HG03103 (cell line): ENCODE measurements at regions not wholly inside any gene's neighbourhood (a gene's known extent, or its start where the extent isn't known, plus 50 kb on each side); places are given as distances from the start of the nearest gene placed in this dataset.
"Not testable (repeated sequence)": the region's sequence is repeated elsewhere in the genome, so short reads cannot be mapped to it uniquely, and the experiment has no call there.

Experiments
- ATAC-seq: cut with Tn5 transposase; IDR thresholded peaks from one replicate; pipeline ENCODE4 v1.9.1; 2021; ENCODE audit warnings: low read depth; ENCODE audit not compliant: unreplicated experiment

- no peak for ATAC-seq
Measured at GRCh38 chr6:140538926-140539325, 1164.5 kb upstream of the CITED2 start.

- no peak for ATAC-seq
Measured at GRCh38 chr6:140537834-140538705, 1163.6 kb upstream of the CITED2 start.

DNA sequence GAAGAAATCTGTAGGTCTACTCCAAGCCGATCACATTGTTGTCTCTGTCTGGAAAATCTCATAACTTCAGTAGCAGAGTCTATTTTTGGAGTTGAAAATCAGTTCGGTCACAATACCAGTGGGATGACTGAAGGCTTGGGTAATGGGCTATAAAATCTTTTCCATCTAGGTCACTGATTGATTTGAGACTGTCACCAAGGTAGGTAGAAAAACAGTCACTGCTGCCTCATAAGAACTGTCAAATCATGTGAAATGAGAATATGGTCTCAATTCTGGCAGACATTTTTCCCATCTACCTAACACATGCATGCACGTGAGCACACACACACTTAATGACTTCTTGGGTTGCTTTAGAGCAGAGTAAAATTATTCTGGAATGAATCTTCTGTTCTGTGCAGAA, 1162.8 kb upstream of the CITED2 start:
- ATAC-seq: no peak

- ATAC-seq: no peak
Measured at GRCh38 chr6:140535511-140535910, 1161.1 kb upstream of the CITED2 start.

- no peak for ATAC-seq
Measured at GRCh38 chr6:140533526-140533925, 1159.1 kb upstream of the CITED2 start.

DNA sequence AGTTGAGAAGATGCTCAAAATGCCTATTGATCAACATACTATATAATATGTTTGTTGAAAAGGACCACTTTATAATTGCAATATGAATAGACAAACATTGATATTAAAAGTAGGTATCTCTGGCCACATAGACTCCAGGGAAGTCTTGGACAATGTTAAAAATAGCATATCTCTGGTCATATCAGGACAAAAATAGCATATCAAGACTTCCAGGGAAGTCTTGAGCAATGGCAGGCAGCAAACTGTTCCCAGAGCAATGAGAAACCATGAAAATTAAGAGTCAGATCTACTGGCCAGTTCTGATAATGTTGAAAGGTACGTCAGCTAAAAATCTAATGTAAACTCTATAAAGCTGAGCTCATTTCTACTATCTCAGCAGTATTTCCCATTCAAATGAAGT, 1130.3 kb upstream of the CITED2 start:
- no peak for ATAC-seq

DNA sequence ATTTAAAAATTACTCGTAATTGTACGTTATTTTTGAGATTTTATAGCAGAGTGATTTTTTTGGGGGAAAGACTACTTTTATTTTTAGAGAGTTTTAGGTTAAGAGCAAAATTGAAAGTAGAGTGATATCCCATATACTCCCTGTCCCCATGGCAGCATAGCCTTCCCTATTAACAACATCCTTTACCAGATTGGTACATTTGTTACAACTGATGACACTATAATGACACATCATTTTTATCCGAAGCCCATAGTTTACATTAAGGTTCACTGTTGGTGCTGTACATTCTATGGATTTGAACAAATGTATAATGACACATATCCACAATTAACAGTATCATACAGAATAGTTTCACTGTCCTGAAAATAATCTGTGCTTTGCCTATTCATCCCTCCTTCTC, 1126.4 kb upstream of the CITED2 start:
- no peak for ATAC-seq

- ATAC-seq: no peak
Measured at GRCh38 chr6:140499607-140500006, 1125.2 kb upstream of the CITED2 start.

GRCh38 chr6:140494321-140495108, 1120.1 kb upstream of the CITED2 start:
- no peak for ATAC-seq

- not testable (repeated sequence) for ATAC-seq
Measured at GRCh38 chr6:140493470-140493869, 1119.0 kb upstream of the CITED2 start.

DNA sequence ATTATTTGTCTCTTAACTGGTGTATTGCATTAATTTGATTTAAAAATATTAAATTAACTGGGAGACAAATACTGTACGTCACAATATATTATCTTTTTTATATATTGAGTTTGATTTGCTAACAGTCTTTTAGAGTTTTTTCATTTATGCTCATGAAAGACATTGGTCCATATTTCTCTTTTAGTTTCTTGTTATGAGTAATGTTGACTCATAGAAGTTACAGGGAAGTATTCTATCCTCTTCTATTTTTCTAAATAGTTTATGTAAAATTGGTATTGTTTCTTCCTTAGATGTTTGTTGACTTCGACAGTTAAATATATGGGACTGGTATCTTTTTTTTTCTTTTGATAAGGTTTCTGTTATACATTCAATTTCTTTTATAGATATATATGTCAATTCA, 1115.6 kb upstream of the CITED2 start:
- no peak for ATAC-seq

GRCh38 chr6:140487586-140487985, 1113.1 kb upstream of the CITED2 start:
- ATAC-seq: no peak

DNA sequence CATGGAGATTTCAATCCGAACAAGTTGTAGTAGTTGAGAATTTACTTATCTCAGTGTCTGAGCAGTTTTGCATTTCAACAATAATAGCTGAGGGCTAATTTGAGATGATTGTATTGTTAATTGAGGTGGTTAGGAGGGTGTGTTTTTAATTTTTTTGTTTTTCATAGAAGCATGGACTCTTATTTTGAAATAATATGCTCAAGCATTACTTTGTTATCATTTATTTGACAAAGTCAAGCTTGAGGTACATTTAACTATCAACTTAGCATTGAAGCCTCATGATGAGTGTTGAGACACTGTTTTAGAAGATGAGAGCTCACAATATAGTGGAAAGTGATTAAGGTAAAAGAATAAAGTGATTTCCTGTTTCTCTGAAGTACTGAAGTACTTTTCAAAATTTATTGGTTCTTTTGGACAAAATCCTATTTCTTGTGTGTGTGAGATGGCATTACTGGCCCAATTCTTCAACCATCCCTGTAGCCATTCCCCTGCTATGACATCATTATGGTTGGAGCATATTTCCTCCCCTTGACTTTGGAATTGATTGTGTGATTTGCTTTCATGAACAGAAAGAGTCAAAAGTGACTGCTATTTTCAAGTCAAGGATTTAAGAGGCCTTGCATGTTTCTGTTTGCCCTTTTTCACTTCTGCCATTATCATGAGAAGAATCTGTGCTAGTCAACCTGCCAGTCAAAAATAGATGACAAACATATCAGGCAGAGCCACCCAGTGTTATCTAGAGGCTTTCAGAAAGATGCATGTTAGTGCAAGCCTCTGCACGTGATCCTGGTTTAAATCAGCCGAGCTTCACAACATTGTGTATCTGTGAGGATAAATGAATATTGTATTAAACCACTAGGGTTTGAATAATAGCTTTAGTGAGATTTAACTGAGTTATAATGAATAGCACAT, 1112.3 kb upstream of the CITED2 start:
- ATAC-seq: no peak

- no peak for ATAC-seq
Measured at GRCh38 chr6:140485740-140486449, 1111.4 kb upstream of the CITED2 start.

GRCh38 chr6:140480852-140481251, 1106.4 kb upstream of the CITED2 start:
- no peak for ATAC-seq

- ATAC-seq: no peak
Measured at GRCh38 chr6:140478631-140479030, 1104.2 kb upstream of the CITED2 start.

GRCh38 chr6:140475086-140475485, 1100.6 kb upstream of the CITED2 start:
- no peak for ATAC-seq

- ATAC-seq: no peak
Measured at GRCh38 chr6:140464720-140465119, 1090.3 kb upstream of the CITED2 start.

GRCh38 chr6:140463312-140463710, 1088.9 kb upstream of the CITED2 start:
- no peak for ATAC-seq
